ENCODE measurements at regions not wholly inside any gene's neighbourhood (a gene's known extent, or its start where the extent isn't known, plus 50 kb on each side); places are given as distances from the start of the nearest gene placed in this dataset.

- no peak for TF ChIP-seq CTCF (IDR thresholded peaks at IDR 0.05; ENCODE audit: extremely low read depth, missing control alignments)
- no peak for DNase-seq (ENCODE audit: low spot score)
Observed at GRCh38 chr5:4762316-4762715, 377.8 kb upstream of the ADAMTS16 start.

GRCh38 chr5:4765411-4765810 is 374.7 kb upstream of the ADAMTS16 start:
- TF ChIP-seq CTCF (IDR thresholded peaks at IDR 0.05; ENCODE audit: extremely low read depth, missing control alignments) = no peak

GRCh38 chr5:4766101-4766500 is 374.0 kb upstream of the ADAMTS16 start:
- DNase-seq (ENCODE audit: low spot score) = no peak

More at GRCh38 chr5:4765411-4765810, 374.7 kb upstream of the ADAMTS16 start:
- no peak for DNase-seq (ENCODE audit: low spot score)

GRCh38 chr5:4772591-4772990 is 367.5 kb upstream of the ADAMTS16 start:
- no peak for TF ChIP-seq CTCF (IDR thresholded peaks at IDR 0.05; ENCODE audit: extremely low read depth, missing control alignments)
- no peak for DNase-seq (ENCODE audit: low spot score)

More at GRCh38 chr5:4766101-4766500, 374.0 kb upstream of the ADAMTS16 start:
- no peak for TF ChIP-seq CTCF (IDR thresholded peaks at IDR 0.05; ENCODE audit: extremely low read depth, missing control alignments)

DNA sequence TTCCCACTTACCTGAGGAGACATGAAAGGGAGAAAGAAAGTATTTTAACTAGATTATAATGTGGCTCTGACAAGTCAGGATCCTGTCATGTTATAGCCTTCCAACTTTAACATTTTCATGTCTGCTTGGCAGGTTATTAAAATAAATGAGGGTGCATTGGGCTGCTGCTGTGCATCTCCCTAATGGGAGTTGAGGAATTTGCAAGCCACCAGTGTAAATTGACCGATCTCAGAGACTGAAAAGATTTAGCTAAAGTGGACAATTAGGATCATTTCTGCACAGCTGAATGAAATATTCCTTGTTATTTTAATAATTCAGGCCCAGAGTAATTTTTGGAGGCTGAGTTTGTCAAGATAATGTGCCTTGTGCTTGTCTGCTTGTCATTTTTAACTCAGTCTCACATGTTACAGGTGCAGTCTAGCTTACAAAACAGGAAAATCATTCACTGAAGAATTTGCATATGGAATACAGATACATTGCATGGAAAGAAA is 366.3 kb upstream of the ADAMTS16 start:
- TF ChIP-seq CTCF (IDR thresholded peaks at IDR 0.05; ENCODE audit: extremely low read depth, missing control alignments) = no peak

GRCh38 chr5:4777435-4777834 is 362.7 kb upstream of the ADAMTS16 start:
- no peak for TF ChIP-seq CTCF (IDR thresholded peaks at IDR 0.05; ENCODE audit: extremely low read depth, missing control alignments)

More for the DNA sequence above, 366.3 kb upstream of the ADAMTS16 start:
- DNase-seq (ENCODE audit: low spot score) = no peak

DNA sequence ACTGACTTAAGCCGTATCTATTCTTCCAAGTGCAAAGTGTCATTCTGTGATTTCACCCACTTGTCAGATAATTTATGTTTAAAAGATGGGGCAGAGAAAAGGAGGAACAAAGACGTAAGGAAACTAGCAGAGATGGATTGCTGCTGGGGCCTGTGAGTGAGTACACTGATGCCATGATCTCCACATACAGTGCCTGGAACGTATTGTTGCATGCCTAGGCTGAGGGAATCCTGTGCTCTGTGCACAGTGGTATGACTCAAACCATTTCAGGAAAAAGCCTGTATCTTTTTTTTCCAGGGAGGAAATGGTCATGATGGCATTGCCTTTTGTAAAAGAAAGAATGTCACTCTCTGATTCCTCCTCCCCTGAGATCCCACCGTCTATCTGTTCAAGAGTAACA is 359.5 kb upstream of the ADAMTS16 start:
- DNase-seq (ENCODE audit: low spot score) = no peak
- no peak for TF ChIP-seq CTCF (IDR thresholded peaks at IDR 0.05; ENCODE audit: extremely low read depth, missing control alignments)

More at GRCh38 chr5:4777435-4777834, 362.7 kb upstream of the ADAMTS16 start:
- no peak for DNase-seq (ENCODE audit: low spot score)

Data from GM20000 (cell line).